ENCODE measurements at regions not wholly inside any gene's neighbourhood (a gene's known extent, or its start where the extent isn't known, plus 50 kb on each side); places are given as distances from the start of the nearest gene placed in this dataset.

DNA sequence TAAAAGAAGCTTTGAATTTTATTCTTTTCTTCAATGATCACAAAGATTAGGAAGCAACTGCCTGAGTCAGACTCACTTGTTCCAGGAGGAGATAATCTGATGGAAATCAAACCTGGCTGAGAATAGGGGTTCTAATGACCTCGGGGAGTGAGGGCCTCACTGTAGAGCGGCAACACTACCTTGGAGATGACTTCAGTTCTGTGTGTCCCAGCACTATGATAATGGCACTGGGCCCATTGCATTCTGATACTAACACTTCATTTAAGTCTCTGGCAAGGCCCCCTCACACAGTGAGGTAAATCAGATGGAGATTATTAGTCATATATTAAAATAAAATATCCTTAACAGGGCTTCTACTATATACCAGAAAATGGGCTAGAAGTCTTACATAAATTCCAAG lies 233.3 kb upstream of the EGLN3 start:
- Histone ChIP-seq H3K27me3 (ENCODE audit: insufficient read depth, low read length) (no peaks in the 10 kb centered on the region), H3K9me2 (ENCODE audit: insufficient read depth) (no peaks in the 10 kb centered on the region), H3K4me1 (ENCODE audit: control insufficient read depth in 1 of 2, insufficient read depth in 2 of 2, low read length in 2 of 2) (no peaks in the 10 kb centered on the region), H3K4me3 (replicated peaks in 1 of 2; ENCODE audit: low read depth in 1 of 2, low read length in 2 of 2) (no peak overlapping the region), H2AFZ (ENCODE audit: low read depth, low read length, poor library complexity, severe bottlenecking) (no peak overlapping the region), H3K36me3 (ENCODE audit: control insufficient read depth in 1 of 2, insufficient read depth in 2 of 2, low read length in 2 of 2) (no peaks in the 10 kb centered on the region), H3K27ac (ENCODE audit: low read depth, low read length) (no peak overlapping the region), H3K9ac (ENCODE audit: low read length) (no peak overlapping the region), H4K20me1 (ENCODE audit: insufficient read depth) (no peaks in the 10 kb centered on the region), H3K9me3 (ENCODE audit: control insufficient read depth in 1 of 2, insufficient read depth in 1 of 2, low read depth in 1 of 2, low read length in 2 of 2) (no peaks in the 10 kb centered on the region), H3K79me2 (ENCODE audit: insufficient read depth, low read length) (no peaks in the 10 kb centered on the region), H3K4me2 (ENCODE audit: low read length) (no peak overlapping the region)
- POLR2A ChIA-PET = no interaction called here
- intact Hi-C loops (cut with micrococcal nuclease) = no loop called here
- RAD21 ChIA-PET (ENCODE audit: low non-redundant PET in 1 of 2, low total read pairs in 2 of 2, uncharacterized antibody in 2 of 2, unreplicated experiment in 2 of 2) = no interaction called here
- no peak for TF ChIP-seq YY1 (IDR thresholded peaks at IDR 0.05; ENCODE audit: extremely low read depth, insufficient replicate concordance, low read depth, low read length)
- TF ChIP-seq POLR2A (IDR thresholded peaks at IDR 0.05; ENCODE audit: borderline replicate concordance, extremely low read depth, insufficient read depth, insufficient read length) = no peak
- TF ChIP-seq, protein P1, sequence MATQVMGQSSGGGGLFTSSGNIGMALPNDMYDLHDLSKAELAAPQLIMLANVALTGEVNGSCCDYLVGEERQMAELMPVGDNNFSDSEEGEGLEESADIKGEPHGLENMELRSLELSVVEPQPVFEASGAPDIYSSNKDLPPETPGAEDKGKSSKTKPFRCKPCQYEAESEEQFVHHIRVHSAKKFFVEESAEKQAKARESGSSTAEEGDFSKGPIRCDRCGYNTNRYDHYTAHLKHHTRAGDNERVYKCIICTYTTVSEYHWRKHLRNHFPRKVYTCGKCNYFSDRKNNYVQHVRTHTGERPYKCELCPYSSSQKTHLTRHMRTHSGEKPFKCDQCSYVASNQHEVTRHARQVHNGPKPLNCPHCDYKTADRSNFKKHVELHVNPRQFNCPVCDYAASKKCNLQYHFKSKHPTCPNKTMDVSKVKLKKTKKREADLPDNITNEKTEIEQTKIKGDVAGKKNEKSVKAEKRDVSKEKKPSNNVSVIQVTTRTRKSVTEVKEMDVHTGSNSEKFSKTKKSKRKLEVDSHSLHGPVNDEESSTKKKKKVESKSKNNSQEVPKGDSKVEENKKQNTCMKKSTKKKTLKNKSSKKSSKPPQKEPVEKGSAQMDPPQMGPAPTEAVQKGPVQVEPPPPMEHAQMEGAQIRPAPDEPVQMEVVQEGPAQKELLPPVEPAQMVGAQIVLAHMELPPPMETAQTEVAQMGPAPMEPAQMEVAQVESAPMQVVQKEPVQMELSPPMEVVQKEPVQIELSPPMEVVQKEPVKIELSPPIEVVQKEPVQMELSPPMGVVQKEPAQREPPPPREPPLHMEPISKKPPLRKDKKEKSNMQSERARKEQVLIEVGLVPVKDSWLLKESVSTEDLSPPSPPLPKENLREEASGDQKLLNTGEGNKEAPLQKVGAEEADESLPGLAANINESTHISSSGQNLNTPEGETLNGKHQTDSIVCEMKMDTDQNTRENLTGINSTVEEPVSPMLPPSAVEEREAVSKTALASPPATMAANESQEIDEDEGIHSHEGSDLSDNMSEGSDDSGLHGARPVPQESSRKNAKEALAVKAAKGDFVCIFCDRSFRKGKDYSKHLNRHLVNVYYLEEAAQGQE (IDR thresholded peaks at IDR 0.05; ENCODE audit: low read depth) = no peak
- no peak for ATAC-seq
- CTCF ChIA-PET = no interaction called here
- no TSS peak for BruUV-seq (replicated peaks)
- DNase-seq (ENCODE audit: low read depth, low spot score) = no peak

DNA sequence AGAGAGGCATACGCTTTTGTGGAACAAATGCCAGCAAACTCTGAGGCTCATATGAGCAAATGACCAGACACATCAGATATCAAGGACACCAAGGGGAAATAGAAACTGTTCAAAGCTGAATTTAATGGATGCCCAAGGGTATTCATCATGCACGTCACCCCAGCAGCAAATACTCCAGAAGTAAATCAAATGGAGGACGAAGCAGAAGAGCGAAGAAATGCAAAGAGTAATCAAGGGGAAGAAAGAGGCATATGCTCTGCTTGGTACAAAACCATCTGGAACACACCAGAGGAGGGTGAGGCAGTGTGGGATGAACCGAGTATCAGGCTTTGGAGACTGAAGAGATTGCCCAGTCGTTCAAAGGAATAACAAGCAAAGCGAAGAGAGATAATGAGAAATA lies 232.6 kb upstream of the EGLN3 start:
- Histone ChIP-seq H3K9ac (ENCODE audit: low read length) (no peak overlapping the region), H3K27ac (ENCODE audit: low read depth, low read length) (no peak overlapping the region), H4K20me1 (ENCODE audit: insufficient read depth) (no peaks in the 10 kb centered on the region), H3K4me2 (ENCODE audit: low read length) (no peak overlapping the region), H3K36me3 (ENCODE audit: control insufficient read depth in 1 of 2, insufficient read depth in 2 of 2, low read length in 2 of 2) (no peaks in the 10 kb centered on the region), H3K9me3 (ENCODE audit: control insufficient read depth in 1 of 2, insufficient read depth in 1 of 2, low read depth in 1 of 2, low read length in 2 of 2) (no peaks in the 10 kb centered on the region), H3K4me1 (ENCODE audit: control insufficient read depth in 1 of 2, insufficient read depth in 2 of 2, low read length in 2 of 2) (no peaks in the 10 kb centered on the region), H3K9me2 (ENCODE audit: insufficient read depth) (no peaks in the 10 kb centered on the region), H3K27me3 (ENCODE audit: insufficient read depth, low read length) (no peaks in the 10 kb centered on the region), H3K79me2 (ENCODE audit: insufficient read depth, low read length) (no peaks in the 10 kb centered on the region), H2AFZ (ENCODE audit: low read depth, low read length, poor library complexity, severe bottlenecking) (no peak overlapping the region), H3K4me3 (replicated peaks in 1 of 2; ENCODE audit: low read depth in 1 of 2, low read length in 2 of 2) (no peak overlapping the region)
- no peak for ATAC-seq
- POLR2A ChIA-PET = no interaction called here
- CTCF ChIA-PET = no interaction called here
- BruUV-seq (replicated peaks) = no TSS peak
- intact Hi-C loops (cut with micrococcal nuclease) = no loop called here
- no peak for DNase-seq (ENCODE audit: low read depth, low spot score)
- RAD21 ChIA-PET (ENCODE audit: low non-redundant PET in 1 of 2, low total read pairs in 2 of 2, uncharacterized antibody in 2 of 2, unreplicated experiment in 2 of 2) = no interaction called here
- TF ChIP-seq CEBPB (IDR thresholded peaks at IDR 0.05; ENCODE audit: low read depth) = no peak
- TF ChIP-seq EZH2phosphoT487 (IDR thresholded peaks at IDR 0.05; ENCODE audit: borderline replicate concordance) = no peak
- TF ChIP-seq SIN3A (IDR thresholded peaks at IDR 0.05; ENCODE audit: low read depth) = no peak
- TF ChIP-seq, protein P2, sequence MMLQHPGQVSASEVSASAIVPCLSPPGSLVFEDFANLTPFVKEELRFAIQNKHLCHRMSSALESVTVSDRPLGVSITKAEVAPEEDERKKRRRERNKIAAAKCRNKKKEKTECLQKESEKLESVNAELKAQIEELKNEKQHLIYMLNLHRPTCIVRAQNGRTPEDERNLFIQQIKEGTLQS (IDR thresholded peaks at IDR 0.05) = no peak
- TF ChIP-seq, protein P1 (IDR thresholded peaks at IDR 0.05; ENCODE audit: low read depth) = no peak
- TF ChIP-seq ZFX (IDR thresholded peaks at IDR 0.05) = no peak
- no peak for TF ChIP-seq ELF1 (IDR thresholded peaks at IDR 0.05; ENCODE audit: borderline replicate concordance, low read depth)
- TF ChIP-seq, protein P3, sequence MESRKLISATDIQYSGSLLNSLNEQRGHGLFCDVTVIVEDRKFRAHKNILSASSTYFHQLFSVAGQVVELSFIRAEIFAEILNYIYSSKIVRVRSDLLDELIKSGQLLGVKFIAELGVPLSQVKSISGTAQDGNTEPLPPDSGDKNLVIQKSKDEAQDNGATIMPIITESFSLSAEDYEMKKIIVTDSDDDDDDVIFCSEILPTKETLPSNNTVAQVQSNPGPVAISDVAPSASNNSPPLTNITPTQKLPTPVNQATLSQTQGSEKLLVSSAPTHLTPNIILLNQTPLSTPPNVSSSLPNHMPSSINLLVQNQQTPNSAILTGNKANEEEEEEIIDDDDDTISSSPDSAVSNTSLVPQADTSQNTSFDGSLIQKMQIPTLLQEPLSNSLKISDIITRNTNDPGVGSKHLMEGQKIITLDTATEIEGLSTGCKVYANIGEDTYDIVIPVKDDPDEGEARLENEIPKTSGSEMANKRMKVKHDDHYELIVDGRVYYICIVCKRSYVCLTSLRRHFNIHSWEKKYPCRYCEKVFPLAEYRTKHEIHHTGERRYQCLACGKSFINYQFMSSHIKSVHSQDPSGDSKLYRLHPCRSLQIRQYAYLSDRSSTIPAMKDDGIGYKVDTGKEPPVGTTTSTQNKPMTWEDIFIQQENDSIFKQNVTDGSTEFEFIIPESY (IDR thresholded peaks at IDR 0.05; ENCODE audit: extremely low read depth, insufficient replicate concordance, low read length) = no peak
- TF ChIP-seq POLR2A (IDR thresholded peaks at IDR 0.05; ENCODE audit: borderline replicate concordance, extremely low read depth, insufficient read depth, insufficient read length) = no peak
- TF ChIP-seq SRF (IDR thresholded peaks at IDR 0.05; ENCODE audit: low read depth) = no peak

Data from HCT116 (cell line).